K562 (cell line): ENCODE measurements at regions not wholly inside any gene's neighbourhood (a gene's known extent, or its start where the extent isn't known, plus 50 kb on each side); places are given as distances from the start of the nearest gene placed in this dataset.

ENCODE experiments used
- ATAC-seq: fragments of 200-7000 bp; cut with Tn5 transposase; 3 replicates; pipeline ENCODE4 v1.9.1; 2020; ENCODE audit warnings: moderate library complexity
- BruUV-seq: library from RNA; stranded (reverse); fragments of 400-500 nt; replicated peaks from 2 replicates; lab custom pipeline; 2021; lab: Mats Ljungman, UMichigan
- CTCF ChIA-PET: fragments of 300-600 bp; formaldehyde crosslinking; extraction: SDS; loops from one replicate; lab custom pipeline; 2021; ENCODE audit warnings: low intra/inter-chr PET ratio; lab: Yijun Ruan, JAX
- POLR2A ChIA-PET: fragments of 300-600, 350-650 bp; sonication (Branson Sonifier 250); formaldehyde crosslinking; extraction: SDS; loops from one replicate; lab custom pipeline; 2021; ENCODE audit warnings: antibody characterized with exemption, inconsistent platforms; lab: Yijun Ruan, JAX
- DNase-seq, 4 experiments: peaks; one replicate each; pipeline versions ENCODE4 v3.0.0 to v3.0.0-alpha.2; 2011 to 2018; ENCODE audit warnings: low spot score in 3 of 4, mixed read lengths in 3 of 4; ENCODE audit errors: extremely low read depth in 1 of 4
- FAIRE-seq: peaks from 2 replicates; lab custom pipeline; 2011; peaks lifted over from hg19 to GRCh38; lab: Jason Lieb, UNC
- H2AFZ ChIP-seq: 2 replicates; pipeline ENCODE4 v1.6.0; 2011; ENCODE audit warnings: low read depth, low read length, control low read depth, inconsistent platforms
- H3K27ac ChIP-seq: fragments of 200-600 bp; 3 replicates; pipeline ENCODE4 v1.8.0; 2011; ENCODE audit warnings: low read depth, mild to moderate bottlenecking, control low read depth, inconsistent platforms, low read length, moderate library complexity, mixed read lengths; ENCODE audit errors: extremely low read depth
- H3K27me3 ChIP-seq, 2 experiments: fragments of 300-600 bp in 1 of 2; 2 replicates in 1 of 2; 3 replicates in 1 of 2; pipeline versions ENCODE4 v1.6.0 to v1.8.0; 2011; ENCODE audit warnings: inconsistent platforms in 2 of 2, low read length in 2 of 2, mild to moderate bottlenecking in 1 of 2, mixed read lengths in 1 of 2, moderate library complexity in 1 of 2; ENCODE audit not compliant: control insufficient read depth in 2 of 2, insufficient read depth in 2 of 2
- H3K36me3 ChIP-seq: fragments of 300-600 bp; 3 replicates; pipeline ENCODE4 v1.8.0; 2011; ENCODE audit warnings: mild to moderate bottlenecking, low read length, inconsistent platforms; ENCODE audit not compliant: control insufficient read depth, insufficient read depth
- H3K4me1 ChIP-seq, 2 experiments: fragments of 200-600 bp in 1 of 2; replicated peaks in 1 of 2; 2 replicates in 1 of 2; 3 replicates in 1 of 2; pipeline versions ENCODE4 v1.5.1 to v1.8.0; 2011; ENCODE audit warnings: inconsistent platforms in 2 of 2, low read length in 2 of 2, mild to moderate bottlenecking in 1 of 2, mixed read lengths in 1 of 2, moderate library complexity in 1 of 2; ENCODE audit not compliant: control insufficient read depth in 2 of 2, insufficient read depth in 2 of 2
- H3K4me2 ChIP-seq: 2 replicates; pipeline ENCODE4 v1.6.1; 2011; ENCODE audit warnings: low read length, control low read depth, inconsistent platforms, mixed read lengths; ENCODE audit not compliant: insufficient read depth
- H3K4me3 ChIP-seq: fragments of 200-600 bp; sonication (generic), shearing (Covaris generic); 2 replicates; pipeline ENCODE4 v1.5.1; 2016; ENCODE audit warnings: control low read depth, inconsistent platforms
- H3K79me2 ChIP-seq: fragments of 200-600 bp; 3 replicates; pipeline ENCODE4 v1.8.0; 2011; ENCODE audit warnings: low read length, inconsistent platforms; ENCODE audit not compliant: control insufficient read depth, insufficient read depth
- H3K9ac ChIP-seq, 2 experiments: 2 replicates each; pipeline versions ENCODE4 v1.6.0 to v1.6.1; 2011; ENCODE audit warnings: low read depth in 2 of 2, low read length in 2 of 2, control low read depth in 1 of 2, inconsistent platforms in 1 of 2, mild to moderate bottlenecking in 1 of 2, mixed read lengths in 1 of 2; ENCODE audit not compliant: insufficient read depth in 1 of 2
- H3K9me1 ChIP-seq: one replicate; pipeline ENCODE4 v1.6.0; 2011; ENCODE audit warnings: inconsistent platforms, mild to moderate bottlenecking, low read length, moderate library complexity; ENCODE audit not compliant: control insufficient read depth, insufficient read depth
- H3K9me3 ChIP-seq: replicated peaks from 2 replicates; pipeline ENCODE4 v1.5.1; 2011; ENCODE audit warnings: low read depth, low read length, inconsistent platforms; ENCODE audit not compliant: control insufficient read depth, insufficient read depth
- H4K20me1 ChIP-seq: replicated peaks from 2 replicates; pipeline ENCODE4 v1.6.1; 2011; ENCODE audit warnings: low read length, inconsistent platforms, mixed read lengths; ENCODE audit not compliant: control insufficient read depth, insufficient read depth
- CUX1 ChIP-seq: fragments of 200-800 bp; sonication (Bioruptor generic); IDR thresholded peaks from 2 replicates; pipeline ENCODE4 v1.6.1; 2016; ENCODE audit warnings: missing genetic modification characterization, missing compliant biosample characterization
- HMGN3 ChIP-seq: IDR thresholded peaks from 2 replicates; pipeline ENCODE4 v1.6.1; 2011; ENCODE audit warnings: borderline replicate concordance, low read depth, mild to moderate bottlenecking, mixed read lengths, low read length; ENCODE audit not compliant: insufficient read length; ENCODE audit errors: extremely low read depth
- KLF16 ChIP-seq: IDR thresholded peaks from 2 replicates; pipeline ENCODE4 v1.6.1; 2016; ENCODE audit warnings: antibody characterized with exemption
- NFATC3 ChIP-seq: fragments of 450-650 bp; IDR thresholded peaks from 2 replicates; pipeline ENCODE4 v1.6.1; 2017; ENCODE audit warnings: mild to moderate bottlenecking
- PHB ChIP-seq: fragments of 250-450 bp; sonication (Bioruptor Pico); IDR thresholded peaks from 2 replicates; pipeline ENCODE4 v1.5.0; 2021
- STAT5B ChIP-seq: fragments of 250-450 bp; sonication (Bioruptor Pico); IDR thresholded peaks from 2 replicates; pipeline ENCODE4 v1.8.0; 2021; ENCODE audit warnings: mild to moderate bottlenecking, inconsistent platforms
- ZZZ3 ChIP-seq: fragments of 450-650 bp; IDR thresholded peaks from 2 replicates; pipeline ENCODE4 v1.6.1; 2016; ENCODE audit warnings: antibody characterized with exemption, mild to moderate bottlenecking, moderate library complexity
- WGBS: fragments of 100-300 bp; shearing (Covaris generic); methylation state at CpG from one replicate; pipeline ENCODE4 v1.1.6; 2016; ENCODE audit warnings: low coverage, mixed read lengths; ENCODE audit not compliant: insufficient coverage; ENCODE audit errors: missing lambda C conversion rate; 5-methylcytosine and 5-hydroxymethylcytosine counted together
- in situ Hi-C: fragments of 300-500 bp; cut with MboI; formaldehyde crosslinking; loops from 4 replicates; pipeline ENCODE4 v1.15.0; 2018; ENCODE audit warnings: inconsistent platforms, mixed read lengths
- intact Hi-C: fragments of 100-400 bp; cut with micrococcal nuclease; formaldehyde crosslinking; loops from 2 replicates; pipeline ENCODE4 v1.14.2; 2022

GRCh38 chr2:150699218-150699617 lies 211.8 kb upstream of the RND3 start:
- Histone ChIP-seq H3K4me3 (no peak overlapping the region), H3K36me3 (no peaks in the 10 kb centered on the region), H3K4me1 (no peaks in the 10 kb centered on the region), H3K9ac (no peak overlapping the region), H3K79me2 (no peaks in the 10 kb centered on the region), H3K27me3 (no peaks in the 10 kb centered on the region), H3K9me3 (0 out of 2 replicates have a peak, but pooled peaks cover 3% of the 10 kb centered on the region), H4K20me1 (no peaks in the 10 kb centered on the region), H3K4me2 (no peak overlapping the region), H3K27ac (no peak overlapping the region), H3K9me1 (no peaks in the 10 kb centered on the region), H2AFZ (no peak overlapping the region)
- intact Hi-C loops: no loop called here
- ChIA-PET CTCF (no interaction called here), POLR2A (no interaction called here)
- BruUV-seq: no TSS peak
- ATAC-seq (no peak), DNase-seq (no peak), FAIRE-seq (no peak)
- TF ChIP-seq ZZZ3: no peak
- in situ Hi-C loops: no loop called here
- 0% methylated on average over 1 of the region's 1 CpG for WGBS

- no peak for TF ChIP-seq KLF16
- no peak for TF ChIP-seq HMGN3
- TF ChIP-seq STAT5B: no peak
- no peak for TF ChIP-seq CUX1 (CRISPR knock-in tag)
- no peak for TF ChIP-seq NFATC3
- TF ChIP-seq PHB (CRISPR knock-in tag): no peak
- Histone ChIP-seq H3K79me2 (no peaks in the 10 kb centered on the region), H3K27ac (no peak overlapping the region), H3K4me3 (no peak overlapping the region), H3K9ac (no peak overlapping the region), H3K4me2 (no peak overlapping the region), H3K9me1 (no peaks in the 10 kb centered on the region), H4K20me1 (no peaks in the 10 kb centered on the region), H3K9me3 (0 out of 2 replicates have a peak, but pooled peaks cover 3% of the 10 kb centered on the region), H3K4me1 (no peaks in the 10 kb centered on the region), H3K36me3 (no peaks in the 10 kb centered on the region), H2AFZ (no peak overlapping the region), H3K27me3 (no peaks in the 10 kb centered on the region)
- ChIA-PET CTCF (no interaction called here), POLR2A (no interaction called here)
- ATAC-seq: no peak
- intact Hi-C loops (no loop called here), in situ Hi-C loops (no loop called here)
- no peak for DNase-seq
- 5% methylated on average over 2 of the region's 2 CpGs for WGBS
- FAIRE-seq: no peak
- BruUV-seq: no TSS peak
Measured at GRCh38 chr2:150698016-150698661, 210.7 kb upstream of the RND3 start.
